ENCODE measurements at regions not wholly inside any gene's neighbourhood (a gene's known extent, or its start where the extent isn't known, plus 50 kb on each side); places are given as distances from the start of the nearest gene placed in this dataset.

DNA sequence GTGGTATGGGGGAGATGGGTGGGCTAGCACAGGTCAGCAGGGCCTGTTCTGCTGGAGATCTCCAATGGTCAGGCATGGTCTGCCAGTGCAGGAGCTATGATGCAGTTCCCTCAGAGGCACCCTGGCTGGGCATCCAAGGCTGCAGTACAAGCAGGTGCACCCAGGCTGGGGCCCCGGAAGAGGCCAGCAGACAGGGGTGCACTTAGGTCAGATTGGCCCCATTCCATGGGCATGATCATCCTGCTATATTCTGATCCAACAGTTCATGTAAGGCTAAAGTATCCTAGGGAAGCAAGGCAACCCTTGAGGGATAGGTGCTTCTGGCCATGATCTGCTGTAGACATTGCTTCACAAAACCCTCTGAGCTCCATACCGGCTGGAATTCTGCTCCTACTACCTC is 53.5 kb downstream of the STRIT1 start:
- TF ChIP-seq Cebpa-rat (IDR thresholded peaks at IDR 0.05) = no peak
- H3K9ac ChIP-seq = no peak overlapping the region
- H3K4me2 ChIP-seq = no peak overlapping the region
- no peaks in the 10 kb centered on the region for H4K20me1 ChIP-seq
- H3K27me3 ChIP-seq = no peaks in the 10 kb centered on the region
- peaks cover 13% of the 10 kb centered on the region; the same call in 1 of the 2 replicates for H3K36me3 ChIP-seq
- H3K9me3 ChIP-seq = peaks cover 53% of the 10 kb centered on the region
- no peak overlapping the region for H3K27ac ChIP-seq
- peaks cover 40% of the 10 kb centered on the region for H3K4me1 ChIP-seq
- H3K4me3 ChIP-seq = no peak overlapping the region

GRCh38 chr3:155238845-155239244 is 54.6 kb downstream of the STRIT1 start:
- TF ChIP-seq Cebpa-rat (IDR thresholded peaks at IDR 0.05) = no peak

DNA sequence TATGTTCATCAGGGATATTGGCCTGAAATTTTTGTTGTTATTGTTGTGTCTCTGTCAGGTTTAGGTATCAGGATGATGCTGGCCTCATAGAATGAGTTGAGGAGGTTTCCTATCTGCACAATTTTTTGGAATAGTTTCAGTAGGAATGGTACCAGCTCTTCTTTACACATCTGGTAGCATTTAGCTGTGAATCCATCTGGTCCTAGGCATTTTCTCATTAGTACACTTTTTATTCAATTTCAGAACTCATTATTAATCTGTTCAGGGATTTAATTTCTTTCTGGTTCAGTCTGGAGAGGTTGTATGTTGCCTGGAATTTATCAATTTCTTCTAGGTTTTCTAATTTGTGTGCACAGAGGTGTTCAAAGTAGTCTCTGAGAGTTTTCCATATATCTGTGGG is 57.0 kb downstream of the STRIT1 start:
- Histone ChIP-seq H3K4me3 (no peak overlapping the region), H3K36me3 (peaks cover 13% of the 10 kb centered on the region; the same call in 1 of the 2 replicates), H3K27me3 (no peaks in the 10 kb centered on the region), H3K9ac (no peak overlapping the region), H3K27ac (no peak overlapping the region), H3K4me1 (peaks cover 36% of the 10 kb centered on the region), H3K9me3 (peaks cover 59% of the 10 kb centered on the region), H3K4me2 (no peak overlapping the region), H4K20me1 (no peaks in the 10 kb centered on the region)
- no peak for TF ChIP-seq Cebpa-rat (IDR thresholded peaks at IDR 0.05)

More at GRCh38 chr3:155238845-155239244, 54.6 kb downstream of the STRIT1 start:
- H3K27me3 ChIP-seq = no peaks in the 10 kb centered on the region
- no peak overlapping the region for H3K4me2 ChIP-seq
- H3K9ac ChIP-seq = no peak overlapping the region
- H3K4me3 ChIP-seq = no peak overlapping the region
- H3K27ac ChIP-seq = no peak overlapping the region
- H3K36me3 ChIP-seq = peaks cover 13% of the 10 kb centered on the region; the same call in 1 of the 2 replicates
- peaks cover 33% of the 10 kb centered on the region for H3K4me1 ChIP-seq
- peaks cover 62% of the 10 kb centered on the region for H3K9me3 ChIP-seq
- H4K20me1 ChIP-seq = no peaks in the 10 kb centered on the region

Data from BLaER1 (cell line).